ENCODE measurements at regions not wholly inside any gene's neighbourhood (a gene's known extent, or its start where the extent isn't known, plus 50 kb on each side); places are given as distances from the start of the nearest gene placed in this dataset.

GRCh38 chr7:114859477-114859876 lies 62.4 kb upstream of the MDFIC start:
- H3K9me3 Mint-ChIP-seq = no peaks in the 10 kb centered on the region
- H3K4me3 ChIP-seq (ENCODE audit: low read length) = no peak overlapping the region
- CTCF ChIA-PET = no interaction called here
- DNase-seq (no peak), ATAC-seq (no peak)
- H3K36me3 ChIP-seq (ENCODE audit: control insufficient read depth in 2 of 3, insufficient read depth in 3 of 3, low read length in 3 of 3) = no peaks in the 10 kb centered on the region
- H3K27ac ChIP-seq (ENCODE audit: low read depth, low read length) = no peak overlapping the region
- no peaks in the 10 kb centered on the region for H3K4me1 ChIP-seq (ENCODE audit: control insufficient read depth in 2 of 2, insufficient read depth in 2 of 2, low read length in 2 of 2)
- no peaks in the 10 kb centered on the region for H3K27me3 ChIP-seq (ENCODE audit: control insufficient read depth in 2 of 2, insufficient read depth in 2 of 2, low read length in 2 of 2)
- POLR2A ChIA-PET = interaction anchor here (0.9 kb wide), 1 partner anchor 28 kb away, joined by 3 read pairs; no protein-coding TSS in a partner anchor
- no peak overlapping the region for H3K4me3 Mint-ChIP-seq
- H3K27me3 Mint-ChIP-seq = peaks cover 0 to 12% (median 1%) of the 10 kb centered on the region in 5 donors
- H3K36me3 Mint-ChIP-seq = peaks cover 0 to 2% (median 0%) of the 10 kb centered on the region in 5 donors
- no peak overlapping the region for H3K27ac Mint-ChIP-seq
- no peaks in the 10 kb centered on the region for H3K4me1 Mint-ChIP-seq
- no peaks in the 10 kb centered on the region for H3K9me3 ChIP-seq (ENCODE audit: control insufficient read depth in 2 of 3, low read length in 3 of 3)
- intact Hi-C loops (cut with micrococcal nuclease) = no loop called here

- Mint-ChIP-seq H3K27ac (no peak overlapping the region), H3K27me3 (peaks cover 0 to 10% (median under 1%) of the 10 kb centered on the region in 5 donors), H3K9me3 (no peaks in the 10 kb centered on the region), H3K4me1 (peaks cover 0 to 2% (median 0%) of the 10 kb centered on the region in 7 donors), H3K36me3 (peaks cover 0 to 2% (median 0%) of the 10 kb centered on the region in 5 donors), H3K4me3 (no peak overlapping the region)
- H3K36me3 ChIP-seq (ENCODE audit: control insufficient read depth in 2 of 3, insufficient read depth in 3 of 3, low read length in 3 of 3) = no peaks in the 10 kb centered on the region
- ATAC-seq = no peak
- intact Hi-C loops (cut with micrococcal nuclease) = loop anchor here (5.0 to 10.0 kb wide), 2 partner anchors 265 to 1052 kb away; no protein-coding TSS in a partner anchor
- H3K9me3 ChIP-seq (ENCODE audit: control insufficient read depth in 2 of 3, low read length in 3 of 3) = no peaks in the 10 kb centered on the region
- no peaks in the 10 kb centered on the region for H3K27me3 ChIP-seq (ENCODE audit: control insufficient read depth in 2 of 2, insufficient read depth in 2 of 2, low read length in 2 of 2)
- H3K4me1 ChIP-seq (ENCODE audit: control insufficient read depth in 2 of 2, insufficient read depth in 2 of 2, low read length in 2 of 2) = no peaks in the 10 kb centered on the region
- CTCF ChIA-PET = interaction anchor here (0.6 kb wide), 1 partner anchor 11 kb away, joined by 3 read pairs; no protein-coding TSS in a partner anchor
- no peak overlapping the region for H3K27ac ChIP-seq (ENCODE audit: low read depth, low read length)
- POLR2A ChIA-PET = no interaction called here
- no peak overlapping the region for H3K4me3 ChIP-seq (ENCODE audit: low read length)
- no peak for DNase-seq
These were observed 61.7 kb upstream of the MDFIC start for GRCh38 chr7:114860206-114860605.

- POLR2A ChIA-PET = no interaction called here
These were observed 59.5 kb upstream of the MDFIC start for GRCh38 chr7:114862406-114862805.

GRCh38 chr7:114864278-114864677 lies 57.6 kb upstream of the MDFIC start:
- peaks cover 0 to 6% (median 0%) of the 10 kb centered on the region in 5 donors for H3K36me3 Mint-ChIP-seq
- no peak for ATAC-seq
- intact Hi-C loops (cut with micrococcal nuclease) = loop anchor here (2.0 to 10.0 kb wide), 7 partner anchors 59 to 1048 kb away; partner anchors contain the start of gene MDFIC (in 1 of the 2)
- H3K4me1 Mint-ChIP-seq = peaks cover 0 to 6% (median 0%) of the 10 kb centered on the region in 7 donors
- Histone ChIP-seq H3K36me3 (ENCODE audit: control insufficient read depth in 2 of 3, insufficient read depth in 3 of 3, low read length in 3 of 3) (no peaks in the 10 kb centered on the region), H3K4me3 (ENCODE audit: low read length) (no peak overlapping the region), H3K4me1 (ENCODE audit: control insufficient read depth in 2 of 2, insufficient read depth in 2 of 2, low read length in 2 of 2) (no peaks in the 10 kb centered on the region), H3K9me3 (ENCODE audit: control insufficient read depth in 2 of 3, low read length in 3 of 3) (no peaks in the 10 kb centered on the region), H3K27me3 (ENCODE audit: control insufficient read depth in 2 of 2, insufficient read depth in 2 of 2, low read length in 2 of 2) (no peaks in the 10 kb centered on the region), H3K27ac (ENCODE audit: low read depth, low read length) (no peak overlapping the region)
- peaks cover 0 to 5% (median 0%) of the 10 kb centered on the region in 11 donors for H3K9me3 Mint-ChIP-seq
- no peak for DNase-seq
- no peaks in the 10 kb centered on the region for H3K27me3 Mint-ChIP-seq
- ChIA-PET CTCF (interaction anchor here (0.8 to 8.6 kb wide), 5 partner anchors 9 to 354 kb away, joined by 3 to 80 read pairs (median 4); no protein-coding TSS in a partner anchor), POLR2A (no interaction called here)
- no peak overlapping the region for H3K27ac Mint-ChIP-seq
- no peak overlapping the region for H3K4me3 Mint-ChIP-seq

More at GRCh38 chr7:114862406-114862805, 59.5 kb upstream of the MDFIC start:
- H3K36me3 ChIP-seq (ENCODE audit: control insufficient read depth in 2 of 3, insufficient read depth in 3 of 3, low read length in 3 of 3) = no peaks in the 10 kb centered on the region
- no peaks in the 10 kb centered on the region for H3K4me1 ChIP-seq (ENCODE audit: control insufficient read depth in 2 of 2, insufficient read depth in 2 of 2, low read length in 2 of 2)
- no peaks in the 10 kb centered on the region for H3K27me3 ChIP-seq (ENCODE audit: control insufficient read depth in 2 of 2, insufficient read depth in 2 of 2, low read length in 2 of 2)
- H3K9me3 Mint-ChIP-seq = peaks cover 0 to 5% (median 0%) of the 10 kb centered on the region in 11 donors
- ATAC-seq (no peak), DNase-seq (no peak)
- H3K27me3 Mint-ChIP-seq = peaks cover 0 to 7% (median 0%) of the 10 kb centered on the region in 5 donors
- no peaks in the 10 kb centered on the region for H3K9me3 ChIP-seq (ENCODE audit: control insufficient read depth in 2 of 3, low read length in 3 of 3)
- H3K4me3 ChIP-seq (ENCODE audit: low read length) = no peak overlapping the region
- no peak overlapping the region for H3K4me3 Mint-ChIP-seq
- peaks cover 0 to 5% (median 0%) of the 10 kb centered on the region in 7 donors for H3K4me1 Mint-ChIP-seq
- no peak overlapping the region for H3K27ac ChIP-seq (ENCODE audit: low read depth, low read length)
- peaks cover 0 to 6% (median 0%) of the 10 kb centered on the region in 5 donors for H3K36me3 Mint-ChIP-seq
- H3K27ac Mint-ChIP-seq = no peak overlapping the region
- CTCF ChIA-PET = interaction anchor here (8.6 kb wide), 1 partner anchor 356 kb away, joined by 80 read pairs; no protein-coding TSS in a partner anchor
- intact Hi-C loops (cut with micrococcal nuclease) = loop anchor here (5.0 to 10.0 kb wide), 2 partner anchors 262 to 1050 kb away; no protein-coding TSS in a partner anchor

- no peak overlapping the region for H3K27ac Mint-ChIP-seq
- intact Hi-C loops (cut with micrococcal nuclease) = loop anchor here (1.0 to 10.0 kb wide), 11 partner anchors 57 to 987 kb away; partner anchors contain the start of gene MDFIC (in 1 of the 2)
- H3K9me3 Mint-ChIP-seq = peaks cover 0 to 5% (median 0%) of the 10 kb centered on the region in 11 donors
- CTCF ChIA-PET = interaction anchor here (0.6 to 8.6 kb wide), 15 partner anchors 10 to 1341 kb away, joined by 3 to 80 read pairs (median 4); no protein-coding TSS in a partner anchor
- no peak overlapping the region for H3K4me3 ChIP-seq (ENCODE audit: low read length)
- H3K9me3 ChIP-seq (ENCODE audit: control insufficient read depth in 2 of 3, low read length in 3 of 3) = no peaks in the 10 kb centered on the region
- H3K27ac ChIP-seq (ENCODE audit: low read depth, low read length) = no peak overlapping the region
- no peaks in the 10 kb centered on the region for H3K27me3 Mint-ChIP-seq
- no peaks in the 10 kb centered on the region for H3K36me3 ChIP-seq (ENCODE audit: control insufficient read depth in 2 of 3, insufficient read depth in 3 of 3, low read length in 3 of 3)
- POLR2A ChIA-PET = interaction anchor here (0.5 kb wide), 1 partner anchor 63 kb away, joined by 3 read pairs; no protein-coding TSS in a partner anchor
- no peak overlapping the region for H3K4me3 Mint-ChIP-seq
- H3K4me1 Mint-ChIP-seq = peaks cover 0 to 6% (median 0%) of the 10 kb centered on the region in 7 donors
- peaks cover 0 to 4% (median 0%) of the 10 kb centered on the region in 5 donors for H3K36me3 Mint-ChIP-seq
- no peaks in the 10 kb centered on the region for H3K27me3 ChIP-seq (ENCODE audit: control insufficient read depth in 2 of 2, insufficient read depth in 2 of 2, low read length in 2 of 2)
- no peaks in the 10 kb centered on the region for H3K4me1 ChIP-seq (ENCODE audit: control insufficient read depth in 2 of 2, insufficient read depth in 2 of 2, low read length in 2 of 2)
- DNase-seq (peak; percentile 12 to 60 (median 42)), ATAC-seq (peak; percentile 81)
These were observed 56.3 kb upstream of the MDFIC start for GRCh38 chr7:114865564-114865963.
